ENCODE measurements at regions not wholly inside any gene's neighbourhood (a gene's known extent, or its start where the extent isn't known, plus 50 kb on each side); places are given as distances from the start of the nearest gene placed in this dataset.

- no peak overlapping the region for H3K27ac ChIP-seq (ENCODE audit: low read depth in 1 of 2, low read length in 1 of 2)
- H3K4me1 ChIP-seq (ENCODE audit: control insufficient read depth in 5 of 5, insufficient read depth in 5 of 5, low read length in 5 of 5) = no peaks in the 10 kb centered on the region
- WGBS, 2 donors = 83 to 91% methylated on average over 3 of the region's 3 CpGs
- ATAC-seq (ENCODE audit: insufficient read depth, low FRiP score) (no peak), DNase-seq (no peak)
- H3K4me3 ChIP-seq = no peak overlapping the region
- H3K9me3 ChIP-seq (ENCODE audit: control insufficient read depth in 4 of 4, insufficient read depth in 3 of 4, low read length in 3 of 4) = peaks cover 0 to 2% (median 0%) of the 10 kb centered on the region in 4 donors
- no peaks in the 10 kb centered on the region for H3K27me3 ChIP-seq (ENCODE audit: control insufficient read depth in 3 of 3, insufficient read depth in 3 of 3, low read length in 2 of 3)
- no peaks in the 10 kb centered on the region for H3K36me3 ChIP-seq (ENCODE audit: control insufficient read depth in 4 of 4, insufficient read depth in 4 of 4, low read length in 4 of 4)
- TF ChIP-seq CTCF (IDR thresholded peaks at IDR 0.05; ENCODE audit: control extremely low read depth, extremely low read depth) = no peak
- no peak overlapping the region for H3K9ac ChIP-seq (ENCODE audit: insufficient read depth in 1 of 2, low read length in 2 of 2)
These were observed 1243.2 kb downstream of the SORCS1 start for GRCh38 chr10:105921348-105921747.

GRCh38 chr10:105914432-105914831 is 1250.1 kb downstream of the SORCS1 start:
- H3K9me3 ChIP-seq (ENCODE audit: control insufficient read depth in 4 of 4, insufficient read depth in 3 of 4, low read length in 3 of 4) = no peaks in the 10 kb centered on the region
- H3K36me3 ChIP-seq (ENCODE audit: control insufficient read depth in 4 of 4, insufficient read depth in 4 of 4, low read length in 4 of 4) = no peaks in the 10 kb centered on the region
- H3K9ac ChIP-seq (ENCODE audit: insufficient read depth in 1 of 2, low read length in 2 of 2) = no peak overlapping the region
- TF ChIP-seq CTCF (IDR thresholded peaks at IDR 0.05; ENCODE audit: control extremely low read depth, extremely low read depth) = no peak
- H3K27me3 ChIP-seq (ENCODE audit: control insufficient read depth in 3 of 3, insufficient read depth in 3 of 3, low read length in 2 of 3) = no peaks in the 10 kb centered on the region
- H3K27ac ChIP-seq (ENCODE audit: low read depth in 1 of 2, low read length in 1 of 2) = no peak overlapping the region
- no peaks in the 10 kb centered on the region for H3K4me1 ChIP-seq (ENCODE audit: control insufficient read depth in 5 of 5, insufficient read depth in 5 of 5, low read length in 5 of 5)
- ATAC-seq (ENCODE audit: insufficient read depth, low FRiP score) (no peak), DNase-seq (no peak)
- H3K4me3 ChIP-seq = no peak overlapping the region
- WGBS, 2 donors = 89 to 93% methylated on average over 1 of the region's 1 CpG

GRCh38 chr10:105908701-105909100 is 1255.8 kb downstream of the SORCS1 start:
- ATAC-seq (ENCODE audit: insufficient read depth, low FRiP score) (no peak), DNase-seq (no peak)
- Histone ChIP-seq H3K9ac (ENCODE audit: insufficient read depth in 1 of 2, low read length in 2 of 2) (no peak overlapping the region), H3K4me1 (ENCODE audit: control insufficient read depth in 5 of 5, insufficient read depth in 5 of 5, low read length in 5 of 5) (no peaks in the 10 kb centered on the region), H3K9me3 (ENCODE audit: control insufficient read depth in 4 of 4, insufficient read depth in 3 of 4, low read length in 3 of 4) (no peaks in the 10 kb centered on the region), H3K27me3 (ENCODE audit: control insufficient read depth in 3 of 3, insufficient read depth in 3 of 3, low read length in 2 of 3) (no peaks in the 10 kb centered on the region), H3K4me3 (no peak overlapping the region), H3K36me3 (ENCODE audit: control insufficient read depth in 4 of 4, insufficient read depth in 4 of 4, low read length in 4 of 4) (no peaks in the 10 kb centered on the region), H3K27ac (ENCODE audit: low read depth in 1 of 2, low read length in 1 of 2) (no peak overlapping the region)
- WGBS, 2 donors = 55 to 63% methylated on average over 1 of the region's 1 CpG
- no peak for TF ChIP-seq CTCF (IDR thresholded peaks at IDR 0.05; ENCODE audit: control extremely low read depth, extremely low read depth)

GRCh38 chr10:105885495-105885894 is 1244.4 kb downstream of the SORCS3 start:
- Histone ChIP-seq H3K27ac (ENCODE audit: low read depth in 1 of 2, low read length in 1 of 2) (no peak overlapping the region), H3K9me3 (ENCODE audit: control insufficient read depth in 4 of 4, insufficient read depth in 3 of 4, low read length in 3 of 4) (peaks cover 0 to 3% (median 0%) of the 10 kb centered on the region in 4 donors), H3K4me1 (ENCODE audit: control insufficient read depth in 5 of 5, insufficient read depth in 5 of 5, low read length in 5 of 5) (no peaks in the 10 kb centered on the region), H3K27me3 (ENCODE audit: control insufficient read depth in 3 of 3, insufficient read depth in 3 of 3, low read length in 2 of 3) (no peaks in the 10 kb centered on the region), H3K36me3 (ENCODE audit: control insufficient read depth in 4 of 4, insufficient read depth in 4 of 4, low read length in 4 of 4) (no peaks in the 10 kb centered on the region), H3K9ac (ENCODE audit: insufficient read depth in 1 of 2, low read length in 2 of 2) (no peak overlapping the region), H3K4me3 (no peak overlapping the region)
- TF ChIP-seq CTCF (IDR thresholded peaks at IDR 0.05; ENCODE audit: control extremely low read depth, extremely low read depth) = no peak
- WGBS, 2 donors = 87 to 93% methylated on average over 2 of the region's 2 CpGs
- no peak for DNase-seq
- no peak for ATAC-seq (ENCODE audit: insufficient read depth, low FRiP score)

Data from lung (tissue), 11 donors.